ENCODE measurements at regions not wholly inside any gene's neighbourhood (a gene's known extent, or its start where the extent isn't known, plus 50 kb on each side); places are given as distances from the start of the nearest gene placed in this dataset.
"Not testable (repeated sequence)": the region's sequence is repeated elsewhere in the genome, so short reads cannot be mapped to it uniquely, and the experiment has no call there.

- DNase-seq = no peak
These were observed 139.1 kb downstream of the CDH26 start for GRCh38 chr20:60097285-60097684.

DNA sequence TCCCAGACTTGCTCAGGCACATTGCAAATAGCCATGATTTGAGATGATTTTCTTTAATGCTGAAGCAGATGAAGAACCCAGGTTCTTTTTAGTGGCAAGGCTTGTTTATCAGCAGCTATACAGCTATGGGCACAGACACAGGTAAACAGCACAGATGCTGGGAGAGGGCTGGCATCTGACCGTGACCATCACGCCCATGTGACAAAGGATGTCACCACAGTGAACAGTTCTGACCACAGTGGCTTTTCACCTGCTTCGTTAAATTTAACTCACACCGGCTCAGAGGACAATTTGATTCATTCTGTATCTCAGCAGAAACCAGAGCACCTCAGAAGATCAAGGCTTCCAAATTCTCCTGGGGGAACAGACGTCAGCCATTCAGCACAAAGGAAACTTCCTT is 142.6 kb downstream of the CDH26 start:
- DNase-seq = no peak

DNA sequence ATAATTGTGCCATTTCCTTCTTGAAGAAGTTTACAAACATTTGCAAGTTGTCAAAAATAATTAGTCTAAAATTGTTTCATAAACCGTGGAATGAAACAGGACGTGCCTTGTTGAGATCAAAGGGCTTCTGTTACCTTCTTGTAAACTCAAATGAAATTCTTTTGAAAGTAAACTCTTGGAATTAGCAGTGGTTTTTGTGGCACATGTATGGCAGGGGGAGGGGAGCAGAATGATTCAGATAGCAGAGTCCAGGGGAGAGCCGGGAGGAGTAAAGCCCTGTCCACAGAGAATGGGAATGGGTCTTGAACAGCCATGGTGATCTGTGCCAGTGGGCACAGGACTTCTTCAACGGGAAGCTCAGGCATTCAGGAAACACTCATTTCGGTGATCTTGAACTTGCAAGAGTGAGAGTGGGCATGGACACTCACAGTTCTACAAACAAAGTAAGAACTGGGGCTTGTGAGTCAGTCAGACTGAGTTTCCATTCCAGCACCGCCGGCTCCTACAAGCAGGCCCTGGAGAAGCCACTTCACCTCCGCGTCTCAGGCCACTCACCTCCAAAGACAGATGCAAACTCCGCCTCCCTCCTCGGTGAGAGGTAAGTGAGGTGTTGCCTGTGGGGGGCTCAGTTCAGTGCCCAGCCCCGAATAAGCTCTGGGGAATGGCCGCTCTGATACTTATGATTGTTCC is 143.1 kb downstream of the CDH26 start:
- DNase-seq = no peak

DNA sequence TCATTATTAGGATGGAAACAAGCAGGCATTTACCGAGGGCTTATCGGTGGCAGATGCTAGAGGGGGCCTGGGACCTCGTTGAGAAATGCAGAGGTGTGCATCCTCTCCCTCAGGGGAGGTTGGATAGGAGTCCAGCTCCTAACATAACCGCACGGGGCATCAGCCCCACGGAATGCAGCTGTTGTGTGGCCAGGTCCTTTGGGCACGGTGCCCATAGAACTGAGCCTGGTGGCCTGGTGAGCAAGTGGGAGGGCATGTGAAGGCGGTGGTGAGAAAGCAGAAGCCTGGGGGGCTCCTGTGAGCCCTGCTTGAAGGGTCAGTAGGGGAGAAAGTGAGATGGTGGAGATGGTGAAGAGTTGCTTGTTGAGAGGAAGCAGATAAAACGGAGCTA is 143.7 kb downstream of the CDH26 start:
- no peak for DNase-seq

DNA sequence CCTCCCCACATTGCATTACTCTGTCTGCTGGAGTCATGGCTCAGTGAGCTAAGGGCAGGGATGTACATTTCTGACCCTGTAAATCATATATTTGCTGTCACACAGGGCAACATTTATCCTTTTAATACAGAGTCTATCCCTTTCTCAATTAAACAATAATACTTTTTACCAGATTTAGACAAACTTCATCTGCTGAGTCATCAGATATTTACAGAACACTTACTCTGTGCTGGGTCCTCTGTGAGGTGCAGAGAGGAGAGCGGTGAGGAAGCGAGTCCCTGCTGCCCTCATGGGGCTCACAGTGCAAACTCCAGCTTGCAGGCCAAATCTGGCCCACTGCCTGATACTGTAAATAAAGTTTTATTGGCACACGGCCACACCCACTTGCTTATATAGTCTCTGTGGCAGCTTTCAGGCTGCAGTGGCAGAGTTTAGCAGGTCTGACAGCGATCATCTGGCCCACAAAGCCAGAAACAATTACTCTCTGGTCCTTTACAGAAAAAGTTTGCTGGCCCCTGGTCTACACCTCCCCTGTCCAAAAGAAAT is 144.5 kb downstream of the CDH26 start:
- DNase-seq = no peak

- no peak for DNase-seq
These were observed 147.0 kb downstream of the CDH26 start for GRCh38 chr20:60104993-60105803.

DNA sequence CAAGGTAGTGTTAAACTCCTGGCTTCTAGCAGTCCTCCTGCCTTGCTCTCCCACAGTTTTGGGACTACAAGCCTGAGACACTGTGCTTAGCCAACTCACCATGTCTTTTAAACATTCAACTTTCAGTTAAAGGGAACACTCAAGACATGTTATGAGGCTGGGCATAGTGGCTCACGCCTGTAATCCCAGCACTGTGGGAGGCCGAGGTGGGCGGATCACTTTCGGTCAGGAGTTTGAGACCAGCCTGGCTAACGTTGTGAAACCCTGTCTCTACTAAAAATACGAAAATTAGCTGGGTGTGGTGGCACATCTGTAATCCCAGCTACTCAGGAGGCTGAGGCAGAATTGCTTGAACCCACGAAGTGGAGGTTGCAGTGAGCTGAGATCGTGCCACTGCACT is 148.0 kb downstream of the CDH26 start:
- DNase-seq = not testable (repeated sequence)

DNA sequence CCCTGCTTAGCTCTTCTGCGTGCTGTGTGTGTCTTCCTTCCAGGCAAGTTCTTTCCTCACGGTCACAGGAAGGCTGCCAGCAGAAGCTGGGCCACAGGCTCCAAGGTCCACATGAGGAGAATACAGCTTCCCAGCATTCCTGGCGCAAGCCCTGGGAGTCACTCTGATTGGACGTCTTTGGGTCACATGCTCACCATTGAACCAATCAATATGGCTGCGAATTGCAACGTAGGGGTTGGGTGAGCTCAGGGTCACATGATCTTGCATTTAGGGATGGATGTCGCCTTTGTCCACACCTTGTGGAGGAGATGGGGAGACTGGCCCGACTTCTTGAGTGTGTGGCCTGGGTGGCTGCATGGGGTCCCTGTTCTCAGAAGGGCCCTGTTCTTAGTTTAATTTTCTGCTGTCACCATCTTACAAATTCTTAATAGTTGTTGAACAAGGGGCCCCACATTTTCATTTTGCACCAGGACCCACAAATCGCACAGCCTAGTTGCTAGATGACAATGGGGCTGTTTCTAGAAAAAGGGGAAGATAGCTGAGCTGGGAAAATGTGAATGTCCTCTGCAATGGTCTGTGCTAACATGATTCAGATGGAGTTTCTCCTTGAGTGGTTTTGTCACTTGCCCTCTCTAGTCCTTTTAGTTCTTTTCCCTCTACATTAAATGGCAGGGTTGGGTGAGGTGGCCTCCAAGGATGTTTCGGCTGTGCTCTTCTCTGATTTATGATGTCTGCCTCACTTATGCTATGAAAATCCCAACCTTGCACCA is 149.6 kb downstream of the CDH26 start:
- no peak for DNase-seq

DNA sequence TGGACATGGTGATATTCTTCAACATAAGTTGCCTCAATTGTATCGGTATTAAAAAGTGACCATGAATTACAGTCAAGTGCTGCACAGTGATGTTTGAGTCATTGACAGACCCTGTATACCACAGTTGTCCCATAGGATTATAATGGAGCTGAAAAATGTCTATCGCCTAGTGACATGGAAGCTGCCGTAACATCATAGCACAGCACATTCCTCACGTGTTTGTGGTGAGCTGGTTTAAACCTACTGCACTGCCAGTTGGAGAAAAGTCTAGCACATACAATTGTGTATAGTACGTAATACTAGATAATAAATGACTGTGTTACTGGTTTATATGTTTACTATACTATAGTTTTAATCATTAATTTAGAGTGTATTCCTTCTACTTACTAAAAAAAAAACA is 150.2 kb downstream of the CDH26 start:
- DNase-seq = no peak

- DNase-seq = no peak
These were observed 155.0 kb downstream of the CDH26 start for GRCh38 chr20:60113024-60113724.

- no peak for DNase-seq
These were observed 155.5 kb downstream of the CDH26 start for GRCh38 chr20:60113771-60114170.

- no peak for DNase-seq
These were observed 157.2 kb downstream of the CDH26 start for GRCh38 chr20:60115451-60115850.

GRCh38 chr20:60116128-60116909 is 158.1 kb downstream of the CDH26 start:
- no peak for DNase-seq

- DNase-seq = no peak
These were observed 158.8 kb downstream of the CDH26 start for GRCh38 chr20:60117065-60117464.

- no peak for DNase-seq
These were observed 163.7 kb downstream of the CDH26 start for GRCh38 chr20:60121903-60122302.

- no peak for DNase-seq
These were observed 164.4 kb downstream of the CDH26 start for GRCh38 chr20:60122671-60123070.

- no peak for DNase-seq
These were observed 164.9 kb downstream of the CDH26 start for GRCh38 chr20:60123096-60123495.

GRCh38 chr20:60123652-60124051 is 165.4 kb downstream of the CDH26 start:
- no peak for DNase-seq

GRCh38 chr20:60124776-60125381 is 166.7 kb downstream of the CDH26 start:
- no peak for DNase-seq

DNA sequence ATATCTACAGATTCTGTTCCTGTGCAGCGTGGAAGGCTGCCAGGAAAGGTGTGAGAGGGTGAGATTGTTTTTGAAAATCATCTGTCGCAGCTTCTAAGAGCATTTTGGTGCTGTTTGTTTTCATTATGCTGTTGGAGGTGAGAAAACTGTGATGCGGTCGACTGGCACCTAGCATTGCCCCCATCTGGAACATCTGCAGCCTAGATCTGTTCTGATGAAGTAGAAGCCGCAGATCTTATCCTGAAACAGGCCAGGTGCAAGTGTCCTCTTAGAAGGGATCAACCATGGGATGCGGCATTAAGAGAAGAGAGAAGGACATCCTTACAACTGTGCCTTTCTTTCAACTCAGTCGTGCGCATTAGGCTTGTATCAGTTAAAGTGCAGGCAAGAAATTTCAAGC is 167.3 kb downstream of the CDH26 start:
- no peak for DNase-seq

DNA sequence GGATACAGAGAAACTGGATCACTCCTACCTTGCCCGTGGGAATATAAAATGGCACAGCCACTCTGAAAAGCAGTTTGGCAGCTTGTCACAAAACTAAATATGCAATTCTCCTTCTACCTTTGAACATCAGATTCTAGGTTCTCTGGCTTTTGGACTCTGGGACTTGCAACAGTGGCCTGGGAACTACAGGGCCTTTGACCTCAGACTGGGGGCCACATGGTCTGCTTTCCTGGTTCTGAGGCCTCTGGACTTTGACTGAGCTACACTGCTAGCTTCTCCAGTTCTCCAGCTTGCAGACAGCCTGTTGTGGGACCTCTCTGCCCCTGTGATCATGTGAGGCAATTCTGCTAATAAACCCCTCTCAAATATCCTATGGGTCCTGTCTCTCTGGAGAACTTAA is 168.8 kb downstream of the CDH26 start:
- DNase-seq = no peak

GRCh38 chr20:60131375-60131774 is 173.2 kb downstream of the CDH26 start:
- DNase-seq = no peak

Measured in right hindlimb (tissue), 1 donor.